GM18505 (cell line): ENCODE measurements at regions not wholly inside any gene's neighbourhood (a gene's known extent, or its start where the extent isn't known, plus 50 kb on each side); places are given as distances from the start of the nearest gene placed in this dataset.

Experiments used
- ATAC-seq: cut with Tn5 transposase; IDR thresholded peaks from one replicate; pipeline ENCODE4 v1.9.1; 2021; ENCODE audit not compliant: unreplicated experiment
- POLR2A ChIP-seq: IDR thresholded peaks from 4 replicates; pipeline ENCODE4 v1.6.1; 2011; ENCODE audit warnings: borderline replicate concordance; ENCODE audit not compliant: insufficient read depth, insufficient read length; ENCODE audit errors: extremely low read depth

GRCh38 chr9:80175286-80176150 lies 603.8 kb downstream of the TLE4 start:
- no peak for ATAC-seq

DNA sequence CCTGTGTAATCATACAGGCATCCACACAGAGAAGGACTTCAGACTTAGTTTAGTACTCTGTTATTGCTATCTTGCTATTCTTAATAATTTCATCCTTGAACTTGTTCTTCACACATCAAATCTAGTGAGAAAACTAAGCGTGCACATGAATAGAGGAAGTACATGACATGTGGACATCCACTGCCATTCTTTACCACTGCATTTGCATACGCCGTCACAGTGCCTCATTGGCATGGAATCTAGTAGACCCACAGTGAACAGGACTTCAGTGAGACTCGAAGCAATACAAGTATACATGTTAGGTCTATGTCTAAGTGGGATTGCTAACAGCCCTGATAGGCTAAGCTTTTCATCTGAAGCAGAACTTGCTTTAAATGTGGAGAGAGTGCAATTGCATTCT lies 592.1 kb downstream of the TLE4 start:
- ATAC-seq = peak; percentile 71
- TF ChIP-seq POLR2A = no peak

More at GRCh38 chr9:80175286-80176150, 603.8 kb downstream of the TLE4 start:
- no peak for TF ChIP-seq POLR2A

- no peak for ATAC-seq
- no peak for TF ChIP-seq POLR2A
Observed at GRCh38 chr9:80158554-80159170, 586.9 kb downstream of the TLE4 start.

DNA sequence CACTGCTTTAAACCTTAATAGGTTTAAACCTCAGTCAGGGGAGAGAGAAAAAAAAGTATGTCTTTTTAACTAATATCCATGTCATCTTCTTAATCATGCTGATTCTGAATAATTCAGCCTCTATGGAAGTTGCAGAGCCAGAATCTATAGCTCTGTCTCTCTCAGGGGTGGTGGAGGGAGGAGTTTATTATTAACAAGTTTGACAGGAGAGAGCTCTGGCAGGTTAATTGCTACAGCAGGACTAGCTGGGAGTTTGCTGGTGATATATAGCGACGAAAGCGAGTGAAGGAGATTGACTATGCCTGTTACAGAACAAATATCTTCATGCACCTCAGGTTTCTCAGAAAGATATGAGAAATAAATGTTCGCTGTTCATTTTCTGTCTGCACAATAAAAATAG lies 586.4 kb downstream of the TLE4 start:
- no peak for TF ChIP-seq POLR2A
- no peak for ATAC-seq

- no peak for ATAC-seq
Observed at GRCh38 chr9:80157561-80157983, 585.8 kb downstream of the TLE4 start.

DNA sequence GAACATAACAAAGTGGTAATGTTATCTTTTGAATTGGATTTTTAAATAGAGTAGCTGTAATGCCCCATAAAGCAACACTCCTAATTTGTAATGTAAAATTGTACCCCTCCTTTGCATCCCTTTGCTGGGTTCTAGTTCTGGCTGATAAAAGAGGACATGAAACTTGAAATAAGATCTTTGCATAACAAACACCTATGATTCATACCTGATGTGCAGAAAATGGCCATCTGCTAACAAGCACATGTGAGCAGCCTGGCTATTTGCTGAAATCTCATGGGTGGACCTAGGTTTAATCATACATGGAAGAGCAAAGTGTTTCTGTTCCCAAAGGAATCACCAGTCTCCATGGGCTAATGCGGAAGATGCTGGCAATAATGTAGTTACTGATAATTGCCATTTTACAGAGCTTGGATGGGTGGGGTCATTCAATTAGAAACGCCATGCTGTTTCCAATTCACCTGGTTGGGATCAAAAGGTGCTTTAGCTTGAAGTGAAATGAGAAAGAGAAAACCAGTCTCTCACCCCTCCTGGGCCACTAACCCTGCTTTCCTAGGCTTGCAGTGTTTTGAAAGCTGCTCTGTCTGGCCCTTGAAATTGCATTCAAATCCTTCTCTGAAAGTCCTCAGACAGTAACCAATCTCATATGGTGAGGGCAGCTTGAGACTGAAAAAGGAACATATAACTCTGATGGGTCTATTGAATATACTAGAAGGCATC lies 585.1 kb downstream of the TLE4 start:
- no peak for ATAC-seq

More at GRCh38 chr9:80157561-80157983, 585.8 kb downstream of the TLE4 start:
- no peak for TF ChIP-seq POLR2A

DNA sequence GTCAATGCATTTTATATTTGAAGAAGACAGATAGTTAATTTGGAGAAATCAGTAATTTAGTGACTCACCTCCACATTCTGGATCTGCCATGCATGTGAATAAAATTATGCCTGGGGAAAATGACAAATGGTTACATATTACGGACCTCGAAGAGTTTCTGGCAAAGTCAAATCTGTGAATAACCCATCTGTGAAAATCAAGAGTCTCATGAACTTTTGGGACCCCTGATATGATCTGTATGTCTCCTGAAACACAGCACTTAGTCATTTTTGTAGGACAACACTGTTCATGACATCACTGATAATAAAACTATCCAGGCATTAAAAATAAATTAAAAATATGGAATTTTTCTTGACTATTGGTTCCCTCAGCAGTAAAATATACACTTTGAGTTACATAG lies 584.5 kb downstream of the TLE4 start:
- TF ChIP-seq POLR2A = no peak
- ATAC-seq = no peak

More for the DNA sequence above, 585.1 kb downstream of the TLE4 start:
- no peak for TF ChIP-seq POLR2A

DNA sequence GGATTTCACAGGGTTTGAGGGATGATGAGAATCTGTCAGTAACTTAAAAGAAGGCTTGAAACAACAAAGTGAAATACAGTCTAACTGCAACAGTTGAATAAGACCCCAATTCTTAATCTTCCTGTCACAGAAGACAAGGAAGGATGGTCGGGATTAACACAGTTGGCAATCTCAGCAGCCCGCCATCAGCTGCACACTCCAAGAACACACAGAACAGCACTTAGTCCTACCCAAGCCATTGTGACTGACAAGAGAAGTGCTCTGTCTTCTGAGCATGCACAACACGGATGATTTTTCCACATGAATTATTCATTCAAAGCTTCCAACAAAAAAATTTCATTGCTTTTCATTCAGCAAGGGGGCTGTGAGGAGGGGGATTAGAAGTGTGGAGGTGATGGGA lies 576.1 kb downstream of the TLE4 start:
- TF ChIP-seq POLR2A = no peak
- no peak for ATAC-seq

- TF ChIP-seq POLR2A = no peak
- ATAC-seq = no peak
Observed at GRCh38 chr9:80146466-80146865, 574.7 kb downstream of the TLE4 start.

DNA sequence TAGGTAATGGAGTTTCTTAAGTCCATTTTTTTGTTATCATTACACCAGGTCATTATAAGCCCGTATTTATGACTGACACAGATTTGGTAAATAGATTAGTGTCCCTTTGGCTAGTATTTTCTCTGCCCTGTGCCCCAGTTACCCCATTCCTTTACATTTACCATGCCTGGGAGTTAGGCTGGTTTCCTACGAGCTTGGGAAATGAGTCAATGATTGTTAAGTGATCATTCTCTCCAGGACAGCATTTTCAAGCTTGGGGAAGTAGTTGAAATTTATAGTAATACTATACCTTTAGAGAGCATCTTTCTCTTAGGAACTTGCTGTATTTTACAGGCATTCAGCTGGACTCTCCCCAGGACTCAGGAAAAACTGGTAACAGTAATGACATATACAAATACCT lies 573.1 kb downstream of the TLE4 start:
- no peak for TF ChIP-seq POLR2A

GRCh38 chr9:80144406-80144805 lies 572.6 kb downstream of the TLE4 start:
- ATAC-seq = no peak
- no peak for TF ChIP-seq POLR2A

More for the DNA sequence above, 573.1 kb downstream of the TLE4 start:
- no peak for ATAC-seq

- ATAC-seq = no peak
- TF ChIP-seq POLR2A = no peak
Observed at GRCh38 chr9:80143899-80144298, 572.1 kb downstream of the TLE4 start.

GRCh38 chr9:80134487-80134886 lies 562.7 kb downstream of the TLE4 start:
- no peak for TF ChIP-seq POLR2A
- ATAC-seq = peak; percentile 96

GRCh38 chr9:80131627-80132026 lies 559.9 kb downstream of the TLE4 start:
- ATAC-seq = no peak
- no peak for TF ChIP-seq POLR2A

DNA sequence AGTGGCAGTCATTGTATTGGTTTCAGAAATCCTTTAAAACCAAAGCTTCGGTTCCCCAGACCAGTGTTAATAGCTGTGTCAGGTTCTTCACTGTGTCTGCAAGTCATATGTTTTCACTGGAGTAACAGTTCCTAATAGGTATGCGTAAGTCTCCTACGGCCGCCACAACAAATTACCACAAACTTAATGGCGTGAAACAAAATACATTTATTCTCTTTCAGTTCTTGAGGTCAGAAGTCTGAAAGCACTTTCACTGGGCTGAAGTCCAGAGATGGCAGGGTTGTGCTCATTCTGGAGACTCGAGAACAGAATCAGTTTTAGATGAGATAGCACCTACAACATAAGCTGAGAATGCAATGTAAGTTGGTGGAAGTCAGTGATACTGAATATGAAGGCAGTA lies 556.2 kb downstream of the TLE4 start:
- ATAC-seq = no peak
- no peak for TF ChIP-seq POLR2A
